ENCODE measurements at regions not wholly inside any gene's neighbourhood (a gene's known extent, or its start where the extent isn't known, plus 50 kb on each side); places are given as distances from the start of the nearest gene placed in this dataset.

GRCh38 chr3:74023395-74023794, 398.7 kb upstream of the PDZRN3 start:
- DNase-seq (ENCODE audit: low read depth) = no peak
- H3K4me3 ChIP-seq (ENCODE audit: low read length) = no peak overlapping the region
- TF ChIP-seq CTCF (IDR thresholded peaks at IDR 0.05; ENCODE audit: insufficient read depth, low read depth, low read length, missing control alignments) = no peak

- TF ChIP-seq CTCF (IDR thresholded peaks at IDR 0.05; ENCODE audit: insufficient read depth, low read depth, low read length, missing control alignments) = no peak
- no peak overlapping the region for H3K4me3 ChIP-seq (ENCODE audit: low read length)
- DNase-seq (ENCODE audit: low read depth) = no peak
These were observed 396.7 kb upstream of the PDZRN3 start for GRCh38 chr3:74021449-74021848.

GRCh38 chr3:74009961-74010844, 385.5 kb upstream of the PDZRN3 start:
- no peak overlapping the region for H3K4me3 ChIP-seq (ENCODE audit: low read length)
- no peak for DNase-seq (ENCODE audit: low read depth)
- TF ChIP-seq CTCF (IDR thresholded peaks at IDR 0.05; ENCODE audit: insufficient read depth, low read depth, low read length, missing control alignments) = no peak

- no peak overlapping the region for H3K4me3 ChIP-seq (ENCODE audit: low read length)
- no peak for DNase-seq (ENCODE audit: low read depth)
- no peak for TF ChIP-seq CTCF (IDR thresholded peaks at IDR 0.05; ENCODE audit: insufficient read depth, low read depth, low read length, missing control alignments)
These were observed 379.6 kb upstream of the PDZRN3 start for GRCh38 chr3:74004386-74004785.

GRCh38 chr3:74003734-74004133, 379.0 kb upstream of the PDZRN3 start:
- DNase-seq (ENCODE audit: low read depth) = no peak
- TF ChIP-seq CTCF (IDR thresholded peaks at IDR 0.05; ENCODE audit: insufficient read depth, low read depth, low read length, missing control alignments) = no peak
- no peak overlapping the region for H3K4me3 ChIP-seq (ENCODE audit: low read length)

- no peak overlapping the region for H3K4me3 ChIP-seq (ENCODE audit: low read length)
- TF ChIP-seq CTCF (IDR thresholded peaks at IDR 0.05; ENCODE audit: insufficient read depth, low read depth, low read length, missing control alignments) = no peak
- no peak for DNase-seq (ENCODE audit: low read depth)
These were observed 376.7 kb upstream of the PDZRN3 start for GRCh38 chr3:74001436-74001835.

- H3K4me3 ChIP-seq (ENCODE audit: low read length) = no peak overlapping the region
- no peak for TF ChIP-seq CTCF (IDR thresholded peaks at IDR 0.05; ENCODE audit: insufficient read depth, low read depth, low read length, missing control alignments)
- DNase-seq (ENCODE audit: low read depth) = no peak
These were observed 376.0 kb upstream of the PDZRN3 start for GRCh38 chr3:74000725-74001124.
